ENCODE measurements at regions not wholly inside any gene's neighbourhood (a gene's known extent, or its start where the extent isn't known, plus 50 kb on each side); places are given as distances from the start of the nearest gene placed in this dataset.

DNA sequence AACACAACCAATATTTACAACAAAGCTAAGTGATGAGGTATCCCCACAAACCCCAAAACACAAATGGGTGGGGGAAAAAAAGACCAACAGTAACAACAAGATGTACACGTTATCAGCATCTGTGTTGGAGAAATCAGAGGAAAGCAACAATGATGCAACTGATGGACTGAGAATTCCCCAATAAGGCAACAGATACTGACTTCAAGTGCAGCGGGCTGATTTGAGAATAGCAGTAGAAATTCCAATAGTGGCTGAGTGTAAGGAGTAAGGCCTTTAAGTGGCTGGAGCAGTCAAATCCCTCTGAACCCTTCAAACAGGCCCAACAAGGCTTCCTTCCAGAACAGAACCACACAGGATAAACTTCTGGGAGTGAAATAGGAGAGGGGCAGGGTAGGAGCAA is 97.6 kb downstream of the TM2D1 start:
- no peak for DNase-seq (ENCODE audit: extremely low read depth, insufficient read length)
- TF ChIP-seq, protein P1, sequence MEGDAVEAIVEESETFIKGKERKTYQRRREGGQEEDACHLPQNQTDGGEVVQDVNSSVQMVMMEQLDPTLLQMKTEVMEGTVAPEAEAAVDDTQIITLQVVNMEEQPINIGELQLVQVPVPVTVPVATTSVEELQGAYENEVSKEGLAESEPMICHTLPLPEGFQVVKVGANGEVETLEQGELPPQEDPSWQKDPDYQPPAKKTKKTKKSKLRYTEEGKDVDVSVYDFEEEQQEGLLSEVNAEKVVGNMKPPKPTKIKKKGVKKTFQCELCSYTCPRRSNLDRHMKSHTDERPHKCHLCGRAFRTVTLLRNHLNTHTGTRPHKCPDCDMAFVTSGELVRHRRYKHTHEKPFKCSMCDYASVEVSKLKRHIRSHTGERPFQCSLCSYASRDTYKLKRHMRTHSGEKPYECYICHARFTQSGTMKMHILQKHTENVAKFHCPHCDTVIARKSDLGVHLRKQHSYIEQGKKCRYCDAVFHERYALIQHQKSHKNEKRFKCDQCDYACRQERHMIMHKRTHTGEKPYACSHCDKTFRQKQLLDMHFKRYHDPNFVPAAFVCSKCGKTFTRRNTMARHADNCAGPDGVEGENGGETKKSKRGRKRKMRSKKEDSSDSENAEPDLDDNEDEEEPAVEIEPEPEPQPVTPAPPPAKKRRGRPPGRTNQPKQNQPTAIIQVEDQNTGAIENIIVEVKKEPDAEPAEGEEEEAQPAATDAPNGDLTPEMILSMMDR (IDR thresholded peaks at IDR 0.05; ENCODE audit: insufficient read depth, low read length, poor library complexity, severe bottlenecking) = no peak
- no peaks in the 10 kb centered on the region for H3K27me3 ChIP-seq (replicated peaks; ENCODE audit: control insufficient read depth, insufficient read depth, low read length)

DNA sequence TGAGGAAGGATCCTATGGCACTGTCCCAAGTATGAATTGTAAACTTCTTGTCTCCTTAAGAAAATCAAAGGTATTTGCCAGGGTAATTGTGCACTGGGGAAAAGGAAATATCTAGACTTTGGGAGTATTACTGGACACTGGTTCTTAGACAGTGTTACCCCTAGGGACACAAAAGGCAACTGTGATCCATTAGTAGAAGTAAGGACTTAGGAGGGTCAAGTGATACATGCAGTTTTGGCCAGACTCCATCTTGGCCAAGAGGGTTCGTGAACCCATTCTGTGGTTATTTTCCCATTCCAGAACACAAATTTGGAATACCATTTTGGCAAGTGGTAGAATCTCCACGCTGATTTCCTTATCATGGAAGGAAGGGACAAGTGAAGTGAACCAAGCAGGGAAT is 98.1 kb downstream of the TM2D1 start:
- H3K36me3 ChIP-seq (ENCODE audit: control insufficient read depth, insufficient read depth, low read length) = no peaks in the 10 kb centered on the region
- no peak overlapping the region for H3K4me3 ChIP-seq (replicated peaks; ENCODE audit: low read depth, low read length)
- TF ChIP-seq, protein P1 (IDR thresholded peaks at IDR 0.05; ENCODE audit: insufficient read depth, low read length, poor library complexity, severe bottlenecking) = no peak
- H3K27me3 ChIP-seq (replicated peaks; ENCODE audit: control insufficient read depth, insufficient read depth, low read length) = no peaks in the 10 kb centered on the region
- DNase-seq (ENCODE audit: extremely low read depth, insufficient read length) = no peak

More for the DNA sequence above, 97.6 kb downstream of the TM2D1 start:
- no peaks in the 10 kb centered on the region for H3K36me3 ChIP-seq (ENCODE audit: control insufficient read depth, insufficient read depth, low read length)
- H3K4me3 ChIP-seq (replicated peaks; ENCODE audit: low read depth, low read length) = no peak overlapping the region

DNA sequence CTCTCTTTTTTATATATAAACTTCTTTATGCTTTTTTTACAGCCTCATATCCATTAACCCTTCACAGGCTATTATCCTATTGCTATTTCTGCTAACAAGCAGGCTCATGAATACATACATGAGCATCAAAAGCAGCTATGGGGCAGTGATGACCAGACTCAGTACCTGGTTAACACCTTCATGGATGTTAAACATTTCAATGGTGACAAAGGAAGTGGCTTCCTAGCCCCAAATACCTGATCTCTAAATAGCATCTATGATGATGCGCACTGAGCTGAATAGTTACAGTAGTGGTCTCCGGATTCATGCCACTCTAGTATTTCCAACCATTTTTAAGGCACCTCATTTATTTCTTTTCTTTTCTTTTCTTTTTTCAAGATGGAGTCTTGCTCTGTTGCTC is 101.1 kb downstream of the TM2D1 start:
- TF ChIP-seq, protein P1 (IDR thresholded peaks at IDR 0.05; ENCODE audit: insufficient read depth, low read length, poor library complexity, severe bottlenecking) = no peak
- no peak overlapping the region for H3K4me3 ChIP-seq (replicated peaks; ENCODE audit: low read depth, low read length)
- H3K27me3 ChIP-seq (replicated peaks; ENCODE audit: control insufficient read depth, insufficient read depth, low read length) = no peaks in the 10 kb centered on the region; the same call in 1 of the 2 replicates
- H3K36me3 ChIP-seq (ENCODE audit: control insufficient read depth, insufficient read depth, low read length) = no peaks in the 10 kb centered on the region
- DNase-seq (ENCODE audit: extremely low read depth, insufficient read length) = no peak

DNA sequence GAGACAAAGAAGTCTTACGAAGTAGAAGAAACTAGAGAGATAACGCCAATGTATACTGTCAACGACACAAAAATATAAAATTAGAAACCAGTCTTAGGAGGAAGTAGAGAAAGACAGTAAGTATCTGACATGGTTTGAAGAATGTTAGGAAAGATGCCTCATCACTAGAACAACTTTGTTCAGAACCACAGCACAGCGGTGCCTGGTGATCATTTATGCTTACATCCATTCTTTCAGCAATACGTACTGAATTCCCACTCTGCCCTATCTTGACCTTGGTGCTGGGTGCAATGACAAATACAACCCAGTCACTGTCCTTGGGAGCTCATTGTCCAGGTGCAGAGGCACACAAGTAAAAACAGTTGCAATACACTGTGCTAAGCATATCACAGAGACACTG is 104.4 kb downstream of the TM2D1 start:
- no peak for DNase-seq (ENCODE audit: extremely low read depth, insufficient read length)
- H3K36me3 ChIP-seq (ENCODE audit: control insufficient read depth, insufficient read depth, low read length) = no peaks in the 10 kb centered on the region
- H3K4me3 ChIP-seq (replicated peaks; ENCODE audit: low read depth, low read length) = no peak overlapping the region
- TF ChIP-seq, protein P1 (IDR thresholded peaks at IDR 0.05; ENCODE audit: insufficient read depth, low read length, poor library complexity, severe bottlenecking) = no peak
- no peaks in the 10 kb centered on the region; the same call in 1 of the 2 replicates for H3K27me3 ChIP-seq (replicated peaks; ENCODE audit: control insufficient read depth, insufficient read depth, low read length)

DNA sequence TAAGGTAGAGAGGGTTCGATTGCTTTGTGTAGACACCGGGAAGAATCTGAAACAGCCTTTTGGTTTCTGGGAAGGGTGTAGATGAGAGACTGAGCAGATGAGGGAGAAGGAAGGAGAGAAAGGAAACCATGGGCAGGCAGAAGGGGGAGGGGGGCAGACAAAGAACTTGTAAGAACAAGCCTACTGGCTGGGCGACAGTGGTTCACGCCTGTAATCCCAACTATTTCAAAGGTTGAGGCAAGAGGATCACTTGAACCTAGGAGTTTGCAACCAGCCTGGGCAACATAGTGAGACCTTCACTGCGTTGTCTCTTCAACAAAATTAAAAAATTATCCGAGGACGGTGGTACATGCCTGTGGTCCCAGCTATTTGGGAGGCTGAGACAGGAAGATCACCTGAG is 106.2 kb downstream of the TM2D1 start:
- H3K27me3 ChIP-seq (replicated peaks; ENCODE audit: control insufficient read depth, insufficient read depth, low read length) = no peaks in the 10 kb centered on the region; the same call in 1 of the 2 replicates
- no peaks in the 10 kb centered on the region for H3K36me3 ChIP-seq (ENCODE audit: control insufficient read depth, insufficient read depth, low read length)
- DNase-seq (ENCODE audit: extremely low read depth, insufficient read length) = no peak
- H3K4me3 ChIP-seq (replicated peaks; ENCODE audit: low read depth, low read length) = no peak overlapping the region
- TF ChIP-seq, protein P1 (IDR thresholded peaks at IDR 0.05; ENCODE audit: insufficient read depth, low read length, poor library complexity, severe bottlenecking) = no peak

DNA sequence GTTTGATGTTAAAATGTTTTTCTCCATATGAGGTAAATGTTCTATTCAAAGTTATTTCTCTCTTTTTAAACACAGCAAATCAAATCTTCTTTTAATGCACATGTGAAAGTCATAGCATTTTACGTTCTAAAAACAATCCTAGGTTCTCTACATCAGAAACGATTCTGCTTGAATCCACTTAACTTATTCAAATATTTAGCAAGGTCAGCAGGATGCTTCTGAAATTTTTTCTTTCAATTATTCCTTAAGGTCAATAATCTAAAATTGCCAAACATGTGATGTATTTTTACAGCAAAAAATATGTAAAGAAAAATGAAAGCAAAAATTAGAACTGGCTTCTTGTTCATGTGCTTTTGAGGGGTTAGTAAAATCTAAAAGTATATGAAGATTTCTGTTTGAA is 106.7 kb downstream of the TM2D1 start:
- no peak for DNase-seq (ENCODE audit: extremely low read depth, insufficient read length)
- TF ChIP-seq, protein P1 (IDR thresholded peaks at IDR 0.05; ENCODE audit: insufficient read depth, low read length, poor library complexity, severe bottlenecking) = no peak
- Histone ChIP-seq H3K4me3 (replicated peaks; ENCODE audit: low read depth, low read length) (no peak overlapping the region), H3K27me3 (replicated peaks; ENCODE audit: control insufficient read depth, insufficient read depth, low read length) (no peaks in the 10 kb centered on the region; the same call in 1 of the 2 replicates), H3K36me3 (ENCODE audit: control insufficient read depth, insufficient read depth, low read length) (no peaks in the 10 kb centered on the region)
